Chondrocyte (in vitro differentiated cells): ENCODE measurements at regions not wholly inside any gene's neighbourhood (a gene's known extent, or its start where the extent isn't known, plus 50 kb on each side); places are given as distances from the start of the nearest gene placed in this dataset.

Experiments used
- DNase-seq: peaks from one replicate; pipeline ENCODE4 v3.0.0; 2021; ENCODE audit warnings: mixed read lengths, low spot score
- H3K27ac Mint-ChIP-seq: one replicate; pipeline ENCODE4 v1.8.0; 2021; ENCODE audit warnings: mild to moderate bottlenecking, moderate library complexity, mixed read lengths; ENCODE audit not compliant: unreplicated experiment
- H3K27me3 Mint-ChIP-seq: 2 replicates; pipeline ENCODE4 v1.8.0; 2021; ENCODE audit warnings: low read depth, mixed read lengths
- H3K36me3 Mint-ChIP-seq: 2 replicates; pipeline ENCODE4 v1.8.0; 2021; ENCODE audit warnings: low read depth, mixed read lengths
- H3K4me1 Mint-ChIP-seq: 2 replicates; pipeline ENCODE4 v1.8.0; 2021; ENCODE audit warnings: low read depth, mild to moderate bottlenecking, mixed read lengths
- H3K4me3 Mint-ChIP-seq: one replicate; pipeline ENCODE4 v1.8.0; 2021; ENCODE audit warnings: mild to moderate bottlenecking, moderate library complexity, mixed read lengths; ENCODE audit not compliant: unreplicated experiment
- H3K9me3 Mint-ChIP-seq: 2 replicates; pipeline ENCODE4 v1.8.0; 2021; ENCODE audit warnings: low read depth, mixed read lengths
- TF ChIP-seq, protein P1 (sequence below): fragments of 200-600 bp; sonication (generic); IDR thresholded peaks from 2 replicates; pipeline ENCODE4 v1.5.0; 2021; ENCODE audit warnings: antibody characterized with exemption, mild to moderate bottlenecking, moderate library complexity

DNA sequence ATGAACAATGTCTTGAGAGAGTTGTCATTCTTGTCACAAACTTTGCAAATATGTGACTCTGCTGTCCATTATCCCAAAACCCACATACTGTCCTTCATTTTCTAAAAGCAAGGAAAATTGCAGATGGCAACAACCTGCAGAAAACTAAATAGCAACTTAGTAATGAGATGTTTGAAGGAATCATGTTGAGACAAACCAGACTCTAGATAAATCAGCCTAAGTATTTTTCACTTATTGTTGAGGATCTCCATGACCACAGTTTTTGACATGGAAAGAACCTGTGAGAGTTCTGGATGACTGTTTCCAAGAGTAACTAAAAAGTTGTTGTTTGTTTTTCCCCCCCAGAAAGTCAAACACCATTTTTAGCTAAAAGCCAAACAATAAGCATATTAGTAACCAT, 535.2 kb upstream of the ZNF608 start:
- no peaks in the 10 kb centered on the region for H3K36me3 Mint-ChIP-seq
- TF ChIP-seq, protein P1, sequence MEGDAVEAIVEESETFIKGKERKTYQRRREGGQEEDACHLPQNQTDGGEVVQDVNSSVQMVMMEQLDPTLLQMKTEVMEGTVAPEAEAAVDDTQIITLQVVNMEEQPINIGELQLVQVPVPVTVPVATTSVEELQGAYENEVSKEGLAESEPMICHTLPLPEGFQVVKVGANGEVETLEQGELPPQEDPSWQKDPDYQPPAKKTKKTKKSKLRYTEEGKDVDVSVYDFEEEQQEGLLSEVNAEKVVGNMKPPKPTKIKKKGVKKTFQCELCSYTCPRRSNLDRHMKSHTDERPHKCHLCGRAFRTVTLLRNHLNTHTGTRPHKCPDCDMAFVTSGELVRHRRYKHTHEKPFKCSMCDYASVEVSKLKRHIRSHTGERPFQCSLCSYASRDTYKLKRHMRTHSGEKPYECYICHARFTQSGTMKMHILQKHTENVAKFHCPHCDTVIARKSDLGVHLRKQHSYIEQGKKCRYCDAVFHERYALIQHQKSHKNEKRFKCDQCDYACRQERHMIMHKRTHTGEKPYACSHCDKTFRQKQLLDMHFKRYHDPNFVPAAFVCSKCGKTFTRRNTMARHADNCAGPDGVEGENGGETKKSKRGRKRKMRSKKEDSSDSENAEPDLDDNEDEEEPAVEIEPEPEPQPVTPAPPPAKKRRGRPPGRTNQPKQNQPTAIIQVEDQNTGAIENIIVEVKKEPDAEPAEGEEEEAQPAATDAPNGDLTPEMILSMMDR = no peak
- no peak overlapping the region for H3K27ac Mint-ChIP-seq
- peaks cover 20% of the 10 kb centered on the region for H3K4me1 Mint-ChIP-seq
- peaks cover 7% of the 10 kb centered on the region for H3K9me3 Mint-ChIP-seq
- no peak overlapping the region for H3K4me3 Mint-ChIP-seq
- no peak for DNase-seq
- H3K27me3 Mint-ChIP-seq = no peaks in the 10 kb centered on the region

DNA sequence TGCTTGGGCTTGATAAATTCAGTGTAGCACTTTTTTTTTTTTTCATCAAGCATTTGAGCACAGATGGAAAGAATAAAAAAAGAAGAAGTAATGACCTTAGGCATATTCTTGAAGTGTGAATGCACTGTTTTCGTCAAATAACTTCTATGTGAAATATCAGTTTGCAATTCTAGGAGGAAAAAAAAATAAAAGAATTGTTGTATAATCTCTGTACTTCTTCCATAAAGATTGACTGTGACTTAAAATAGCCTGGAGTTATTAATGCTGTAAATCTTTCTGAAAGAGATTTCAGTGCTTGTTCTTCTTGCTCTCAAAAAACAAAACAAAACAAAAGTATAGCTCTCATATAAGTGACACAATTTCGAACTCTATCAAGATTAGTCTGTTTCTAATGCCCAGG, 536.9 kb upstream of the ZNF608 start:
- Mint-ChIP-seq H3K27ac (no peak overlapping the region), H3K4me1 (peaks cover 7% of the 10 kb centered on the region), H3K4me3 (no peak overlapping the region), H3K36me3 (no peaks in the 10 kb centered on the region), H3K27me3 (no peaks in the 10 kb centered on the region), H3K9me3 (no peaks in the 10 kb centered on the region)
- TF ChIP-seq, protein P1 = no peak
- DNase-seq = no peak

DNA sequence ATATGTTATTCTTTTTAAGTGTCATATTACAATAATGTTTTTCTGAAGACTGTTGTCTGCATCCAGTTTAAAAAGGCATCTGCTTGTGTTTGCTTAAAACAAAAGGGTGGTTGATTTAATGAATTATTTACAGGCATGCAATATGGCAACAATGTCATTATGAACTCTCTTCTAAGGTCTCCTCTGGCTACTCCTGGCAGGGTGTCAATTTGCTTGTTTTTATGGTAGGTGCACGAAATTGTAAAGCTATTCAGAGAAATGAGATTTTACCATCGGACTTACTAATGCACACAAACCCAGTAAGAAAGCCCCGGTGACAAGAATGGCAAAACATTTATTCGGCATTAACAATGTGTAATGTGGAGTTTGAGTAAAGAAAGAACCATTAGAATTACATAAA, 539.8 kb upstream of the ZNF608 start:
- H3K27me3 Mint-ChIP-seq = no peaks in the 10 kb centered on the region
- no peak for DNase-seq

DNA sequence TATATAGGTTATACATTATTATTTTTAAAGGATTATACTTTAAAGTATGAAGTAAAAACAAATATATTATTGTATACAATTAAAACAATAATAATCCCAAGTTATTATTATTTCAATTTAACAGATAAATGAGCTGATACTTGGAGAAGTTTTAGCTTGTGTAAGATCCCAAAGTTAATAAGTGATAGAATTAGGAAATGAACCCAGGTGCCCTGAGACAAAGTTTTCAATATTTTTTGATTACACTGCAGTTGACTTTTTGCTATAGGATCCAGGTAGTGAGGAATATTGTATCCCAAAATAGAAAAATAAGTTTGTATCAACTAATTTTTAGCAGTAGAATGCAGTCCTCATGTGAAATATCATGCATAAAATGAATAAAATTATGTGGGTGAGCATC, 543.2 kb upstream of the ZNF608 start:
- H3K4me1 Mint-ChIP-seq = peaks cover 29% of the 10 kb centered on the region
- H3K27me3 Mint-ChIP-seq = no peaks in the 10 kb centered on the region
- no peak overlapping the region for H3K27ac Mint-ChIP-seq
- H3K36me3 Mint-ChIP-seq = no peaks in the 10 kb centered on the region
- DNase-seq = no peak
- H3K4me3 Mint-ChIP-seq = no peak overlapping the region
- no peaks in the 10 kb centered on the region for H3K9me3 Mint-ChIP-seq
- TF ChIP-seq, protein P1 = no peak

More for the DNA sequence above, 539.8 kb upstream of the ZNF608 start:
- TF ChIP-seq, protein P1 = no peak
- no peak overlapping the region for H3K27ac Mint-ChIP-seq
- no peak overlapping the region for H3K4me3 Mint-ChIP-seq
- no peaks in the 10 kb centered on the region for H3K36me3 Mint-ChIP-seq
- peaks cover 18% of the 10 kb centered on the region for H3K4me1 Mint-ChIP-seq
- no peaks in the 10 kb centered on the region for H3K9me3 Mint-ChIP-seq

DNA sequence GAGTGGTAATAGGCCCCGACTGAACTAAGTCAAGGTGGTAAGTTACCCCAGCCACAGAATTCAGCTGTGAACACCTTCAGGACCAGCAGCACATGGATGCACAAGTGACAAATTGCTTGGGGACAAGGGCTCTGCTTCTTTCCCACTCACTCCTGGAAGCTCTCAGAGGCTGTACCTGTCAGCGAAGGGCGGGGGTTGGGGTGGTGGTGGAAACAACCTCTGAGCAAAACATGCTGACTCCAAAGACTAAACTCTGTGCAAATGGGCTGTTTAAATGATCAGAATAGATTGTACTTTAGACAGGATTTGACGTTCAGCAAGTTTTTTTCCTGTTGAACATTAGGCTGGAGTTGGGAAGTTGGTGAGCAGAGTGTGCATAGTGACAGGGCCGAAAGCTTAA, 544.5 kb upstream of the ZNF608 start:
- H3K27ac Mint-ChIP-seq = peak overlapping the region; percentile 58

More for the DNA sequence above, 544.5 kb upstream of the ZNF608 start:
- no peaks in the 10 kb centered on the region for H3K9me3 Mint-ChIP-seq
- H3K4me1 Mint-ChIP-seq = peaks cover 40% of the 10 kb centered on the region
- H3K27me3 Mint-ChIP-seq = no peaks in the 10 kb centered on the region
- no peaks in the 10 kb centered on the region for H3K36me3 Mint-ChIP-seq
- no peak for DNase-seq
- TF ChIP-seq, protein P1 = no peak
- H3K4me3 Mint-ChIP-seq = no peak overlapping the region
